GM13977 (cell line): ENCODE measurements at regions not wholly inside any gene's neighbourhood (a gene's known extent, or its start where the extent isn't known, plus 50 kb on each side); places are given as distances from the start of the nearest gene placed in this dataset.

Experiments
- DNase-seq: peaks from one replicate; pipeline ENCODE4 v3.0.0; 2012; ENCODE audit warnings: low spot score
- in situ Hi-C: fragments of 300-500 bp; cut with MboI; formaldehyde crosslinking; loops from one replicate; pipeline ENCODE4 v1.12.0; 2022; ENCODE audit warnings: low sequenced_read_pairs, low pct_unique_long_range_greater_than_20kb, mixed read lengths, inconsistent platforms; ENCODE audit not compliant: unreplicated experiment
- TF ChIP-seq, protein P1 (sequence below): IDR thresholded peaks from 2 replicates; pipeline ENCODE4 v1.5.1; 2012; ENCODE audit warnings: mild to moderate bottlenecking, control low read depth; ENCODE audit not compliant: insufficient read depth; ENCODE audit errors: extremely low read depth, missing control alignments

DNA sequence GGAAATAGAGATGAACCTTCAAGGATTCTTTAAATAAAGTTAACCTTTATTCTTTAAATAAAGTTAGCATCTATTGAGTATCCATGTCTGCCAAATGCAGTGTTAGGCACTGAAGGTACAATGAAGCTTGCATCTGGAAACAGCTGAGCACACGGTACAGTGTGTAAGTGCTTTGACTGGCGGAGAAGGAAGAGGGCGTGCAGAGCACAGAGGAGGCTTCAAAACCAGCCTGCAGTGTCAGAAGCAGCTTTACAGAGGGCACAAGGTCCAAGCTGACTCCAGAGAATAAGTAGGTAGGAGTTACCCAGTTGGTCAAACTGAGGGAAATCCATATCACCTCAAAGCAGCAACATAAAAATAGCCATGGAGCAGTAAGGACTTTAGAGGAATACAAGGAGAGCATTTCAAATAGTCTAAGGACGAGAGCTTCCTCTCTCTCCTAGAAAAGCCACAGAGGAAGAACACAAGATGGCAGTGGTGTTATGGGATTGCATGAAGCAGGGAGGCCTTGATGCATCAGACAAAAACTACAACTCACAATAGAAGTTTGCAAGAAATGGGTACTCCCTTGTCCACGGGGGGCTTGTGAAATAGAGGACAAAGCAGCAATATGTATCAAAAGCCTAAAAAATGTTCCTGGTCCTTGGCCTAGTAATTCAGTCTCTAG is 60.3 kb upstream of the PPP2R3A start:
- TF ChIP-seq, protein P1, sequence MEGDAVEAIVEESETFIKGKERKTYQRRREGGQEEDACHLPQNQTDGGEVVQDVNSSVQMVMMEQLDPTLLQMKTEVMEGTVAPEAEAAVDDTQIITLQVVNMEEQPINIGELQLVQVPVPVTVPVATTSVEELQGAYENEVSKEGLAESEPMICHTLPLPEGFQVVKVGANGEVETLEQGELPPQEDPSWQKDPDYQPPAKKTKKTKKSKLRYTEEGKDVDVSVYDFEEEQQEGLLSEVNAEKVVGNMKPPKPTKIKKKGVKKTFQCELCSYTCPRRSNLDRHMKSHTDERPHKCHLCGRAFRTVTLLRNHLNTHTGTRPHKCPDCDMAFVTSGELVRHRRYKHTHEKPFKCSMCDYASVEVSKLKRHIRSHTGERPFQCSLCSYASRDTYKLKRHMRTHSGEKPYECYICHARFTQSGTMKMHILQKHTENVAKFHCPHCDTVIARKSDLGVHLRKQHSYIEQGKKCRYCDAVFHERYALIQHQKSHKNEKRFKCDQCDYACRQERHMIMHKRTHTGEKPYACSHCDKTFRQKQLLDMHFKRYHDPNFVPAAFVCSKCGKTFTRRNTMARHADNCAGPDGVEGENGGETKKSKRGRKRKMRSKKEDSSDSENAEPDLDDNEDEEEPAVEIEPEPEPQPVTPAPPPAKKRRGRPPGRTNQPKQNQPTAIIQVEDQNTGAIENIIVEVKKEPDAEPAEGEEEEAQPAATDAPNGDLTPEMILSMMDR: no peak
- no peak for DNase-seq
- in situ Hi-C loops: no loop called here

DNA sequence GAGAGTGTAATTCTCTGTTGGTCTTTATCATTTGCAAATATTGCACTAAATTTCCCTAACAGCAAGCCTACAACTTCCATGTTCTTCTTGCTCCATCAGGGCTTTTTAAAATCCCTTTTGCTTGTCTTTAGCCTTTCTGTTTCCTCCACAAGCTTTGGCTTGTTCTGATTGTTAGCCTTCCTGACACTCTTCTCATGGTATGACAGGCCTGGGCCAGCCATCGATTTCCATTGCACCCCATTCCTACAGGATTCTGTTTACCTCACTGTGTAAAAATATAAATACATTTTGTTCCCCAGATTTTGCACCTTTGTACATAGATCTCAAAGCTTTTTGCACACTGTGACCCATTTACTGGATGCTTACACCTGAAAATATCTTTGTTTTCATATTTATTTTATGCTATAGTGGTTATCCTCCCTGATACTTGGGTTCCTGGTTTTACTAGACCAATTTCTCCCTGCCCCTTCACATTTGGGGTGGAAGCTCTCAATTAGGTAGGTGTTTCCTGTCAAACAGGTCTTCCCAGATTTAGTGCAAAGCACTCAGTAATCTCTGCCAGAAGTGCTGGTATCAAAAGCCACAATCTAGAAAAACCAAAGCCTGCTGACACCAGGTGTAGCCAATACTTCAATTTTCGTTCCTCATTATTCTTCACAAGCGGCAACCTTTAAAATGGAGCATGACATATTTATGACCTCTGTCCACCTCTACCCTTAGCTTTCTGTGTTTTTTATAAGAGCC is 57.9 kb upstream of the PPP2R3A start:
- in situ Hi-C loops: no loop called here
- DNase-seq: no peak
- TF ChIP-seq, protein P1: no peak

- DNase-seq: no peak
- in situ Hi-C loops: no loop called here
These were observed 57.3 kb upstream of the PPP2R3A start for GRCh38 chr3:135908225-135908624.

DNA sequence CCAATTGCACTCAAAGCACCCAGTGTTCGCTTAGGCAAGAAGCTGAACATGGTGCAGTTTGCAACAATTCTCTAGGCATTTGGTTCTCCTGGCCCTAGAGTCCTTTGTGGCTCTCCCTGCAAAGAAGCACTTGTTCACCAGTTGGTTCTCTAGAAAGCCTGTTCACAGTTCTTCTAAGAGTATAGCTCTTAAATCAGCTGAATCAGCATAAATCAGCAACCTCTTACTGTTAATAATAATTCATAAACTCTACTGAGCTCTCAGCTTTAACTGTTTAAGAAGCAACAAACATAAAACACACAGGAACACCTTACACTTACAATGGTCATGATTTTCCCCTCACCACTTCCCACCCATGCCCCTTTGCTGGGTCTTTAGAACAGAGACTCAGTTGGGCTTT is 56.8 kb upstream of the PPP2R3A start:
- no peak for DNase-seq
- TF ChIP-seq, protein P1: no peak
- in situ Hi-C loops: no loop called here

More at GRCh38 chr3:135908225-135908624, 57.3 kb upstream of the PPP2R3A start:
- TF ChIP-seq, protein P1: no peak

DNA sequence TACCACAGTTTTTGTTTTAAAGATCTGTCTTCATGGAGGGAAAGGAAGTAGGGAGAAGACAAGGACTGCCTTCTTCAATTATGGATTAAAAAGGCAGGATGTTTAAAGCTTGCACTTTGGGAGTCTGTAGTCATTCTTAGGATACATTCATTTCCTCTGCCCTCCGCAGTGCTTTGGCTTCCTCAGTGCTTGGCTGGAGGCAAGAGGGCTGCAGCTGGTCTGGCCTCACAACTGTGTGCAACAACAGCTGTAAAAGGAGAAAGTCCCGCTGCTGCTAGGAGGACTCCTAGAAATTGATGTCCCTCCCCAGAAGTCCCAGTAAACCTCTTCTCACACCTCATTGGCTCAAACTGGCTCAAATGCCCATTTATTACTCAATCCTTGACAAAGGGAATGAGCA is 54.4 kb upstream of the PPP2R3A start:
- in situ Hi-C loops: no loop called here
- TF ChIP-seq, protein P1: no peak
- no peak for DNase-seq

GRCh38 chr3:135915206-135915605 is 50.3 kb upstream of the PPP2R3A start:
- DNase-seq: no peak
- in situ Hi-C loops: no loop called here
- TF ChIP-seq, protein P1: no peak
